Naive thymus-derived CD4-positive, alpha-beta T cell (primary cell): ENCODE measurements at regions not wholly inside any gene's neighbourhood (a gene's known extent, or its start where the extent isn't known, plus 50 kb on each side); places are given as distances from the start of the nearest gene placed in this dataset.

ENCODE experiments used
- ATAC-seq: fragments of 150-1000 bp; cut with Tn5 transposase; 2 replicates; pipeline ENCODE4 v1.10.0; 2021; ENCODE audit warnings: mild to moderate bottlenecking, moderate library complexity
- CTCF ChIA-PET: fragments of 350-600 bp; sonication (Branson Sonifier 250); formaldehyde crosslinking; loops from one replicate; lab custom pipeline; 2021; ENCODE audit warnings: antibody characterized with exemption; lab: Charles Lee
- POLR2A ChIA-PET: fragments of 350-600 bp; sonication (Branson Sonifier 250); formaldehyde crosslinking; loops from one replicate; lab custom pipeline; 2021; ENCODE audit warnings: antibody characterized with exemption, inconsistent platforms; lab: Charles Lee
- DNase-seq, 9 donors: peaks; one replicate each; pipeline versions ENCODE4 v3.0.0 to v3.0.0-alpha.2; 2020 to 2022; ENCODE audit warnings: mixed read lengths in 1 of 9
- H3K27ac ChIP-seq: one replicate; pipeline ENCODE4 v1.7.0; 2013; ENCODE audit warnings: mild to moderate bottlenecking, low read depth, low read length, moderate library complexity
- H3K27me3 ChIP-seq, 2 donors: one replicate each; pipeline ENCODE4 v1.7.0; 2013; ENCODE audit warnings: low read length in 2 of 2, mild to moderate bottlenecking in 2 of 2, moderate library complexity in 2 of 2; ENCODE audit not compliant: control insufficient read depth in 2 of 2, insufficient read depth in 2 of 2
- H3K36me3 ChIP-seq, 3 experiments: 1 replicate in 2 of 3; 2 replicates in 1 of 3; pipeline ENCODE4 v1.7.0; 2013; ENCODE audit warnings: low read length in 3 of 3, mild to moderate bottlenecking in 3 of 3, moderate library complexity in 1 of 3; ENCODE audit not compliant: insufficient read depth in 3 of 3, control insufficient read depth in 2 of 3
- H3K4me1 ChIP-seq, 2 donors: one replicate each; pipeline ENCODE4 v1.7.0; 2013; ENCODE audit warnings: low read length in 2 of 2, mild to moderate bottlenecking in 2 of 2, moderate library complexity in 1 of 2; ENCODE audit not compliant: control insufficient read depth in 2 of 2, insufficient read depth in 2 of 2
- H3K4me3 ChIP-seq: 2 replicates; pipeline ENCODE4 v1.7.0; 2013; ENCODE audit warnings: mild to moderate bottlenecking, low read length
- H3K9me3 ChIP-seq, 3 experiments: 1 replicate in 2 of 3; 2 replicates in 1 of 3; pipeline ENCODE4 v1.7.0; 2013; ENCODE audit warnings: low read length in 3 of 3; ENCODE audit not compliant: control insufficient read depth in 2 of 3
- H3K27ac Mint-ChIP-seq, 9 donors: one replicate each; pipeline ENCODE4 v1.8.0; 2020 to 2022; ENCODE audit warnings: mixed read lengths in 9 of 9, mild to moderate bottlenecking in 8 of 9, moderate library complexity in 5 of 9, inconsistent platforms in 2 of 9
- H3K27me3 Mint-ChIP-seq, 5 donors: one replicate each; pipeline ENCODE4 v1.8.0; 2021 to 2022; ENCODE audit warnings: mixed read lengths in 5 of 5, mild to moderate bottlenecking in 1 of 5
- H3K36me3 Mint-ChIP-seq, 5 donors: one replicate each; pipeline ENCODE4 v1.8.0; 2020 to 2022; ENCODE audit warnings: mixed read lengths in 5 of 5, mild to moderate bottlenecking in 3 of 5, inconsistent platforms in 1 of 5
- H3K4me1 Mint-ChIP-seq, 7 donors: one replicate each; pipeline ENCODE4 v1.8.0; 2020 to 2022; ENCODE audit warnings: mixed read lengths in 7 of 7, mild to moderate bottlenecking in 3 of 7, inconsistent platforms in 1 of 7
- H3K4me3 Mint-ChIP-seq, 10 donors: one replicate each; pipeline ENCODE4 v1.8.0; 2020 to 2022; ENCODE audit warnings: mild to moderate bottlenecking in 10 of 10, mixed read lengths in 10 of 10, moderate library complexity in 6 of 10, inconsistent platforms in 2 of 10
- H3K9me3 Mint-ChIP-seq, 11 donors: one replicate each; pipeline ENCODE4 v1.8.0; 2020 to 2022; ENCODE audit warnings: mixed read lengths in 11 of 11, mild to moderate bottlenecking in 4 of 11, inconsistent platforms in 1 of 11, moderate library complexity in 1 of 11
- intact Hi-C, 2 donors: fragments of 100-400 bp; cut with micrococcal nuclease; formaldehyde crosslinking; loops; one replicate each; pipeline ENCODE4 v1.15.1; 2023

DNA sequence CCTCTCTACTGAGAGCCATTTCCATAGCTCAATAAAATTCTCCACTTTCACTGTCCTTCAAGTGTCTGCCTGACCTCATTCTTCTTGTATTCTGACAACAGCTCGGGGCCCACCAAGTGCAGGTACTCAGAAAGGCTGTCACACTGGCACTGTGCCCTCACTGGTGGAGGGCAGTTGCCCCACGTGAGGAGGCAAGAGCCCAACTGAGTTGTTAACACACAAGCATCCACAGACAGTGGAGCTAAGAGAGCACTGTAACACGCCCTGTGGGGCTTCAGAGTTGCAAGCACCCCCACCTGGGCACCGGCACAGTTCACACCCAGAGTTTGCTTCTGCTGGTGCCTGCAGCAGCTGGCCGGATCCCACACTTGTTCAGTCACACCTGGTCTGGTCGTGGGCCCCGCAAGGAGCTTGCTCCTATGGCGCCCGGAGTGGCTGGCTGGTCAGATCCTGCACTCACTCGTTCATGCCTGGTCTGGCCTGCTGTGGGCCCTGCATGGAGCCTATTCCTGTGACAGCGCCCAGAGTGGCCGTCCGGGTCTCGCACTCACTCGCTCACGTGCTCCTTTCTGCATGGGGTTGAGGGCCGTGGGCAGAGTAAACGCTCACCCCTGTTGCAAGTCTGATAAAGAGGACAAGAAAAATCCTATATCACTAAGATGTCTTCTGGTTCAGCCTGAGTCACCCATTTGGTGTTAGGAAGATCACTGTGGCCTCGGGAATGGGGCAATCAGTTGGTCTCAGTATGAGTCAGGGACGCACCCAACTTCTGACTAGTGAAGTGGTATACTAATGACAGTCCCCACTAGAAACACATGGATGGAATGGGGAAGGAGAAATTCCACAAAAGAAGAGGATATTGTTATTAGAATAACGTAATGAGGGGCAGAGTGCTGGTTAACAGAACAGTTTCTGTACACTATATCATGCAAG lies 87.0 kb upstream of the CCNH start:
- H3K36me3 Mint-ChIP-seq: peaks cover 0 to 9% (median 0%) of the 10 kb centered on the region in 5 donors
- Histone ChIP-seq H3K4me1 (no peaks in the 10 kb centered on the region), H3K36me3 (no peaks in the 10 kb centered on the region), H3K4me3 (no peak overlapping the region), H3K9me3 (peaks cover 0 to 5% (median 5%) of the 10 kb centered on the region in 3 experiments), H3K27me3 (no peaks in the 10 kb centered on the region), H3K27ac (no peak overlapping the region)
- intact Hi-C loops: no loop called here
- POLR2A ChIA-PET: no interaction called here
- CTCF ChIA-PET: no interaction called here
- no peak overlapping the region for H3K4me3 Mint-ChIP-seq
- H3K27ac Mint-ChIP-seq: no peak overlapping the region
- DNase-seq (no peak), ATAC-seq (no peak)
- no peaks in the 10 kb centered on the region for H3K4me1 Mint-ChIP-seq
- H3K9me3 Mint-ChIP-seq: peaks cover 0 to 25% (median 10%) of the 10 kb centered on the region in 11 donors
- H3K27me3 Mint-ChIP-seq: peaks cover 0 to 34% (median 15%) of the 10 kb centered on the region in 5 donors
